DND-41 (cell line): ENCODE measurements at regions not wholly inside any gene's neighbourhood (a gene's known extent, or its start where the extent isn't known, plus 50 kb on each side); places are given as distances from the start of the nearest gene placed in this dataset.

ENCODE experiments used
- ATAC-seq: fragments of 200-7000 bp; cut with Tn5 transposase; 3 replicates; pipeline ENCODE4 v1.9.1; 2021; ENCODE audit warnings: low read depth; ENCODE audit not compliant: insufficient read depth
- DNase-seq: peaks from one replicate; pipeline ENCODE4 v3.0.0-alpha.2; 2020
- H2AFZ ChIP-seq: 2 replicates; pipeline ENCODE4 v1.6.0; 2012; ENCODE audit warnings: low read depth, low read length
- H3K27ac ChIP-seq: 2 replicates; pipeline ENCODE4 v1.5.1; 2012; ENCODE audit warnings: low read length, inconsistent platforms
- H3K27me3 ChIP-seq: fragments of 200-600 bp; sonication (generic); 2 replicates; pipeline ENCODE4 v1.6.0; 2012; ENCODE audit warnings: low read length, mild to moderate bottlenecking, inconsistent platforms; ENCODE audit not compliant: insufficient read depth, poor library complexity
- H3K36me3 ChIP-seq: 2 replicates; pipeline ENCODE4 v1.5.1; 2012; ENCODE audit warnings: low read length, inconsistent platforms; ENCODE audit not compliant: insufficient read depth
- H3K4me1 ChIP-seq: 2 replicates; pipeline ENCODE4 v1.5.1; 2012; ENCODE audit warnings: mild to moderate bottlenecking, low read length; ENCODE audit not compliant: insufficient read depth
- H3K4me2 ChIP-seq: 2 replicates; pipeline ENCODE4 v1.6.0; 2012; ENCODE audit warnings: mild to moderate bottlenecking, moderate library complexity, low read length, inconsistent platforms; ENCODE audit not compliant: insufficient read depth
- H3K4me3 ChIP-seq, 2 experiments: fragments of 200-600 bp in 1 of 2; shearing (Covaris generic) in 1 of 2; 2 replicates each; pipeline ENCODE4 v1.5.1; 2012 to 2016; ENCODE audit warnings: inconsistent platforms in 2 of 2, low read length in 2 of 2, mild to moderate bottlenecking in 2 of 2, low read depth in 1 of 2, moderate library complexity in 1 of 2
- H3K79me2 ChIP-seq: 2 replicates; pipeline ENCODE4 v1.6.0; 2012; ENCODE audit warnings: low read length, inconsistent platforms; ENCODE audit not compliant: insufficient read depth
- H3K9ac ChIP-seq: 2 replicates; pipeline ENCODE4 v1.6.0; 2012; ENCODE audit warnings: low read depth, mild to moderate bottlenecking, inconsistent platforms, low read length, moderate library complexity
- H3K9me3 ChIP-seq: 2 replicates; pipeline ENCODE4 v1.5.1; 2012; ENCODE audit warnings: low read length, moderate library complexity, mild to moderate bottlenecking, inconsistent platforms; ENCODE audit not compliant: insufficient read depth, severe bottlenecking
- H4K20me1 ChIP-seq: 2 replicates; pipeline ENCODE4 v1.6.0; 2012; ENCODE audit warnings: low read length; ENCODE audit not compliant: insufficient read depth
- CTCF ChIP-seq: IDR thresholded peaks from 2 replicates; pipeline ENCODE4 v1.5.1; 2012; ENCODE audit warnings: borderline replicate concordance, low read length, moderate library complexity, mild to moderate bottlenecking; ENCODE audit not compliant: poor library complexity, severe bottlenecking; ENCODE audit errors: extremely low read depth
- EZH2 ChIP-seq: IDR thresholded peaks from 3 replicates; pipeline ENCODE4 v1.6.1; 2012; ENCODE audit warnings: borderline replicate concordance, low read depth, mild to moderate bottlenecking, moderate library complexity, low read length, inconsistent platforms; ENCODE audit not compliant: severe bottlenecking

GRCh38 chr1:157439302-157439954 lies 112.9 kb downstream of the FCRL5 start:
- DNase-seq (no peak), ATAC-seq (no peak)
- H3K27ac ChIP-seq: no peak overlapping the region
- H3K9ac ChIP-seq: no peak overlapping the region
- H3K9me3 ChIP-seq: no peaks in the 10 kb centered on the region
- H3K79me2 ChIP-seq: no peaks in the 10 kb centered on the region
- H4K20me1 ChIP-seq: no peaks in the 10 kb centered on the region
- peaks cover 18% of the 10 kb centered on the region for H3K27me3 ChIP-seq
- H3K4me3 ChIP-seq: no peak overlapping the region
- no peaks in the 10 kb centered on the region for H3K36me3 ChIP-seq
- no peak overlapping the region for H3K4me2 ChIP-seq
- no peak overlapping the region for H2AFZ ChIP-seq
- no peaks in the 10 kb centered on the region for H3K4me1 ChIP-seq
- TF ChIP-seq CTCF (no peak), EZH2 (no peak)

- no peaks in the 10 kb centered on the region for H3K36me3 ChIP-seq
- H3K4me3 ChIP-seq: no peak overlapping the region
- no peak overlapping the region for H3K27ac ChIP-seq
- no peaks in the 10 kb centered on the region for H3K79me2 ChIP-seq
- ATAC-seq: no peak
- no peak overlapping the region for H3K4me2 ChIP-seq
- H3K9ac ChIP-seq: no peak overlapping the region
- H3K27me3 ChIP-seq: peaks cover 23% of the 10 kb centered on the region
- no peak overlapping the region for H2AFZ ChIP-seq
- H3K4me1 ChIP-seq: no peaks in the 10 kb centered on the region
- H3K9me3 ChIP-seq: no peaks in the 10 kb centered on the region
- TF ChIP-seq EZH2 (no peak), CTCF (no peak)
- no peak for DNase-seq
- no peaks in the 10 kb centered on the region for H4K20me1 ChIP-seq
Observed at GRCh38 chr1:157438613-157439012, 113.7 kb downstream of the FCRL5 start.

GRCh38 chr1:157438146-157438545 lies 114.2 kb downstream of the FCRL5 start:
- no peak for ATAC-seq
- Histone ChIP-seq H3K9me3 (no peaks in the 10 kb centered on the region), H3K79me2 (no peaks in the 10 kb centered on the region), H3K4me1 (no peaks in the 10 kb centered on the region), H4K20me1 (no peaks in the 10 kb centered on the region), H2AFZ (no peak overlapping the region), H3K4me3 (no peak overlapping the region), H3K27ac (no peak overlapping the region), H3K4me2 (no peak overlapping the region), H3K9ac (no peak overlapping the region), H3K27me3 (peaks cover 23% of the 10 kb centered on the region), H3K36me3 (no peaks in the 10 kb centered on the region)
- DNase-seq: no peak
- no peak for TF ChIP-seq EZH2
- no peak for TF ChIP-seq CTCF
